NCI-H748 (cell line): ENCODE measurements at regions not wholly inside any gene's neighbourhood (a gene's known extent, or its start where the extent isn't known, plus 50 kb on each side); places are given as distances from the start of the nearest gene placed in this dataset.

Source experiments
- DNase-seq: peaks from one replicate; lab custom pipeline; 2025; ENCODE audit not compliant: unreplicated experiment; lab: John Stamatoyannopoulos, UW

DNA sequence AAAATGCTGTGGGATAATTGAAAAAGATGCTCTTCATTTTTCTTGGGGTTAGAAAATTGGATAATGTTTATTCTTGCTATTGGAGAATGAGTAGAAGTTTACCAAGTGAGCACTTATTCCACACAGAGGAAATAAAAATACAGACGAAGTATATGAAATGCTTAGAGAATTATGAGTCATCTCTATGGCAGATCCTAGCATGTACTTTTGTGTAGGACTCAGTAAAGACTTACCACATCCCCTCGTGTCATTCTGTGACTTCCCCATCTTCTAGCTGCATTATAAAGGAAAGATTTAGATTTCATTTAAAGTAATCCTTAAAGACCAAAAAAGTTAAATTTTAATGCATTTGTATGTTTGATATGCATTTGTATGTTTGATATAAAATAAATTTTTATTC lies 685.6 kb downstream of the TBC1D32 start:
- no peak for DNase-seq

DNA sequence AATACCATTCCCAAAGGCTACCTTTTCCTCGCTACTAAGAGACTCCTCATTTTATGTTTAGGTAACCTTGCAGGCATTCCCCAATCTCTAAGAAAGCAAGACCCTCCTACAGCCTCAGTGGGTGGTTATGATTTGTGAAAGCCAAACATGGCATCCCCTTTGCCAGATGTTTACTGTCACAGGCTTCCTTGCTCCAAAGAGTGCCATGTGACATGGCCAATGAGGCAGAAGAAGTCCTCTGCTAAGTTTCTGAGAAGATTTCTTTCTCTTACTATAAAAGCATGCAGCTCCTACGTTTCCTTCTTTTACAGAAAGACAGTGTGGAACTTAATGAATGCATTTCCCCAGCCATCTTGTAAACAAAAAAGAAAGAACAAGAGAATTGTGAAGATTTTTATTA lies 688.2 kb downstream of the TBC1D32 start:
- DNase-seq, result no peak

- DNase-seq, result no peak
These were observed 701.3 kb downstream of the TBC1D32 start for GRCh38 chr6:120632975-120633374.

DNA sequence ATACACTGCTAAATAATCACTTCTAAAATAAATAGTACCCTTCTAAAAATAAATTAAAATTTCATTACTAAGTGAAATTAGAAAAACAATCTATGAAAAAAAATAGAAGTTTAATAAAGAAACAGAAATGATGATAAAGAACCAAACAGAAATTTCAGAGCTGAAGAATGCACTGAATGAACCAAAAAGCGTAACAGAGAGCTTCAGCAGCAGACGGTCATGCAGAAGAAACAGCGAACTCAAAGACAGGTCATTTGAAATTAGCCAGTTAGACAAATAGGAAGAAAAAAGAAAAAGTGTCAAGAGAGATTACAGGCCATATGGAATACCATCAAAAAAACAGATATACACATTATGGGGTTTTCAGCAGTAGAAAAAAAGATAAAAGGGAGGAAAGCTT lies 706.7 kb downstream of the TBC1D32 start:
- no peak for DNase-seq

GRCh38 chr6:120622127-120622631 lies 712.1 kb downstream of the TBC1D32 start:
- DNase-seq, result no peak

DNA sequence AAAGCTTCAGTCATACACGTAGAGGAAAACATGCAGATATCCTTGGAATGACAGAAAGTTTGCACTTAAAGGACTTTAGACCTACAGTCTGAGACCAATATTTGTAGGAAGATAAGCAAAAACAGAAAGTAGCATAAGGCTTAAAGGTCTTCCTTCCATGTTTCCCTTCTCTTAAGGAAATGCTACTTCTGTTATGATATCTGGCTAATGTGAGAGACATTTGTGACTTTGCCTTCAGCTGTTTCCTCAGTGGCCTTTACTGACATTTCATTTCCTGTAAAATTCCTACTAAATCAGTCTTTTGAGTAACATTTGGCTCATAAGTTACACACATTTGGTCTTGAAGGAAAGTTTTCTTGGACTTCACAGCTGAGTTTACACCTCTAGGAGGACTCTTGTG lies 713.4 kb downstream of the TBC1D32 start:
- no peak for DNase-seq

DNA sequence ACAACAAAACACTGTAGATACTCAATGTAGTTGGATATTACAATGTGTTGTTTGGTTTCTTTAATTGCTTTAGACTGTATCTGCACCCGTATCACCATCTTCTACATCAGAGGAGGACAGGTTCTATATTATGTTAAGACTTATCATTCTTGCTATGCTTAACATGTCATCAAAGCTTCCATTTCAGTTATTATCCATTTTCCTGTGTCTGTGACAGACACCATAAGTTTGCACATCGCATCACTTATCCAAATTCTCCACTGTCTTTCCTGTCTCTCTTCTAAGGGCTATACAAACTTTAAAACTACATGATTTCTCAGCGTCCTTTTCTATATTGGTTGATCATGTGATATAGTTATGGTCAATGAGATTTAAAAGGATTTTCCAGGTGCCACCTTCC lies 719.0 kb downstream of the TBC1D32 start:
- no peak for DNase-seq

- no peak for DNase-seq
These were observed 719.6 kb downstream of the TBC1D32 start for GRCh38 chr6:120614723-120615122.

DNA sequence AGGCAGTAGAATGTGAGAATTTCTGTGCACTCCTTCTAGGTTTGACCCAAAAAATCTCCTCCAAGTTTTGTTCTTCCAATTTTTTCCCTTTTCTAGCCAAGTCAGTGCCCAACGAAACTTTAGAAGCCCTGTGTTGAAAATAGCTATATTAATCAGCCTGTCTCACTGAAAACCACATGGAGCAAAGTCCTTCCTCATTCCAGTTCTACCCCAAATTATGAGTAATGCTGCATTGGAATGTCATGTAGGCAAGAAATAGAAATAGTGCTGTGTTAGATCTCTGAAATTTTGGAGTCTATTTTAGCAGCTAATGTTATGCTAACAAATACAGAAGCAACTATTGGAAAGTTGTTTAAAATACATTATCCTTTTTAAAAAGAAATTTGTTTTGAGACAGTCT lies 725.5 kb downstream of the TBC1D32 start:
- DNase-seq, result no peak

- no peak for DNase-seq
These were observed 727.5 kb downstream of the TBC1D32 start for GRCh38 chr6:120606743-120607142.

- DNase-seq, result peak; percentile 58
These were observed 729.8 kb downstream of the TBC1D32 start for GRCh38 chr6:120604510-120604909.

DNA sequence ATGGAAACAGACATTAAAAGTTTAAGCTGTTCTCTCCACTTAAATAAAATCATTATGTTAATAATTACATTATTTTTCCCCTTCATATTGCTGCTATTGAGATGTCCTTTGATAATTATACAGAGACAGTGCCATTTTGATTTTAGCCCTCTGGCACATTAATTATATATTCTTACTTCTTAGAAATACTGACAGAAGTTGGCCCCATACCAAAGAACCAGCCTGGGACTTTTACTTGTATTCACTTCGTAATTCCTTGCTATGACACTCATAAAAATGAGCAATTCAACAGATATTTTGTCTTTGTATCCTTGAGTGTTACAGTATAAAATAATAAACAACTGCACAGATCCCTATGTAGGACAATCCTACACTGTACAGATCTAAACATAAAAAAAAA lies 743.7 kb downstream of the TBC1D32 start:
- no peak for DNase-seq

DNA sequence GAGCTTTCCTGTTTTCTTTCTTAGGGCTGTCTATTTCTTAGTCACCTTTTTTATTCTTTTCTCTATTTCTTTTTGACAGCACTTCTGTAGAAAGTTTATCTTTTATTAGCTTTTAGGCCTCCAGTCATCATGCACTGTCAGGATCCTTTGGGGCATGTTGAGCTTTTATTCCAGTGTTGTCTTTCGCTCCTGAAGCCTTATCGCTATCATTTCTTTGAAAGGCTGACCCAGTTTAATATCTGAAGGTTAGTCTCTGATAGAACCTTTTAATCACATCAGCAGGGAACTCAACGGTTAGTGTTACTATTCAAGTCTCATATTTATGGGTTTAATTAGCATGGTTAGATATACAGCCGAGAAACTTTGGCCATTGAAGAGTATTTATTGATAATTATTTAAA lies 745.9 kb downstream of the TBC1D32 start:
- no peak for DNase-seq

DNA sequence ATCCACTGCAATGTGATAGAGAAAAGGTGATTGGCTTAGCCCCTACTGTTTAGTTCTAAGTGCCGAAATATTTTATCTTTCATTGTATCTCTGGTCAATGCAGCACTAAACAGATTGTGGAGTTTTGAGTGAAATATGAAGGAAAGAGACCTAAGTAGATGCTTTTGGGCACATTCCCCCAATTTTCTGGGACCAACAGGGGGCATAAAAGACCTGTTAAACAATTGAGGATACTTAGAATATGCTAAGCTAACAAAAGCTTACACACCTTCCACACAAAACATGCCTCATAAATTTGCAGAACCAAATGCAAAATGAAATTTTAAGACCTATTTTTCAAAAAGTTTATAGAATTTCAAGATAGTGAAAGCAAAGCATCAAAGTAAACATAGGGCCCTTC lies 746.9 kb downstream of the TBC1D32 start:
- no peak for DNase-seq

- no peak for DNase-seq
These were observed 750.0 kb downstream of the TBC1D32 start for GRCh38 chr6:120584111-120584760.

GRCh38 chr6:120576061-120576460 lies 758.2 kb downstream of the TBC1D32 start:
- no peak for DNase-seq

DNA sequence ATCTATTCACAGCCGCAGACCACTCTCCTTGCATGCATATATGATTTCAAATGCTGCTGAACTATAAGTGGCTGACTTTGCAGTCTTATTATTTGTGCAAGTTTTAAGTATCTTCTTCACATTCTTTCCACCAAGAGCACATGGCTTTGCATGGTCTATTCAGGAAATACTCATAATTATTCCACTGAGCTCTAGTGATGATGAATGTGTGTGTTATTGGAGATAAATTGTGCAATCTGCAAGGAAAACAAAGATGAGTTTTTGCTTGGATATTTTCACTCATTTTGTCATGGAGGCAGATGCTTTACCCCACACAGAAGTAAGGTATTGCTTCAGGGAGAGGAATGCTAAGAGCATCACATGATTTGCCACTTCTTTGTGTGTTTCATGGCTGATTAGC lies 764.6 kb downstream of the TBC1D32 start:
- DNase-seq, result no peak

DNA sequence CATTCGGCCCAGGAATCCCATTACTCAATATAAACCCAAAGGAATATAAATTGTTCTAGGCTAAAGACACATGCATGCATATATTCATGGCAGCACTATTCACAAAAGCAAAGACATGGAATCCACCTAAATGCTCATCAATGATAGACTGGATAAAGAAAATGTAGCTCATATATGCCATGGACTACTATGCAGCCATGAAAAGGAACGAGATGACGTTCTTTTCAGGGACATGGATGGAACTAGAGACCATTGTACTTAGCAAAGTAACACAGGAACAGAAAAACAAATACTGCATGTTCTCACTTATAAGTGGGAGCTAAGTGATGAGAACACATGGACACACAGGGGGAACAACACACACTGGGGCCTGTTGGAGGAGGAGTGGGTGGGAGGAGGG lies 769.5 kb downstream of the TBC1D32 start:
- no peak for DNase-seq

- DNase-seq, result no peak
These were observed 776.0 kb downstream of the TBC1D32 start for GRCh38 chr6:120558294-120558693.

GRCh38 chr6:120557554-120557953 lies 776.7 kb downstream of the TBC1D32 start:
- DNase-seq, result no peak

DNA sequence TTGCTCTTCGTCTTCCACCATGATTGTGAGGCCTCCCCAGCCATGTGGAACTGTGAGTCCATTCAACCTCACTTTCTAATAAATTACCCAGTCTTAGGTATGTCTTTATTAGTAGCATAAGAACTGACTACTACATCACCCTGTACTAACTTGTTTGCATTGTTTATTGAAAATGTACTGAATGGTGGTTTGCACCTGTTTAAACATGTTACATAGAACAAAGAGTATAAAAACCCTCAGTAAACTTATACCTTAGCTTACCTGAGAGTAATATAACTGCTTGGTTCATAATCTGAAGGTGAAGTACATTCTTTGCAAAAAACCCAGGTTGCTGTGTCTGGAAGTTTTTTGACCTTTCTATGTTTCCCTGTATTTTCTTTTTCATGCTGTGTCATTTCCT lies 777.8 kb downstream of the TBC1D32 start:
- peak; percentile 74 for DNase-seq

DNA sequence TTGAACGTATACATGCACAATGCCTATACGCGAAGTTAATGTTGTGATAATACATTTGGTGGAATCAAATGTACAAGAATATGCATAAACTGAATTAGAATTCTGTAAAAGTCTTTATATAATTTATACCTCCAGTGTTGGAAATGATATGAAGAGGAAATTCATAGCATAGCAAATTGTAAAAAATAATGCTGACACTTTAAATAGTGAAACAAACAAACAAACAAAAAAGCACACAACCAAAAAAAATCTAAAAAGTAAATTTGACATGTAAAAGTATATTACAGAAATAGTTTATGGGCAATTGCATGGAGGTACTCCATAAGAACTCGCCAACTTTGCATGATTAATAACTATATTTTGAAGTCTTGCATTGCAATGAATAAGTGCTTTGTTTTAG lies 780.9 kb downstream of the TBC1D32 start:
- DNase-seq, result no peak

- no peak for DNase-seq
These were observed 788.9 kb downstream of the TBC1D32 start for GRCh38 chr6:120545353-120545752.
